SU-DHL-6 (cell line): ENCODE measurements at regions not wholly inside any gene's neighbourhood (a gene's known extent, or its start where the extent isn't known, plus 50 kb on each side); places are given as distances from the start of the nearest gene placed in this dataset.
A peak's percentile ranks its signal among the peaks of the same experiment; 100 is the strongest.
"Not testable (repeated sequence)": the region's sequence is repeated elsewhere in the genome, so short reads cannot be mapped to it uniquely, and the experiment has no call there.

Experiments
- H2AFZ ChIP-seq: fragments of 200-600 bp; sonication (generic); 2 replicates; pipeline ENCODE4 v1.6.1; 2014; ENCODE audit warnings: low read depth, mild to moderate bottlenecking, moderate library complexity, mixed read lengths, antibody characterized with exemption, low read length; ENCODE audit not compliant: severe bottlenecking
- H3F3A ChIP-seq: fragments of 200-600 bp; shearing (Covaris generic); 2 replicates; pipeline ENCODE4 v1.6.0; 2016; ENCODE audit warnings: antibody characterized with exemption, mild to moderate bottlenecking; ENCODE audit not compliant: insufficient read depth
- H3K27ac ChIP-seq: fragments of 200-600 bp; sonication (generic); 2 replicates; pipeline ENCODE4 v1.5.1; 2016; ENCODE audit warnings: low read depth, mild to moderate bottlenecking, low read length, moderate library complexity, mixed read lengths
- H3K27me3 ChIP-seq: fragments of 200-600 bp; sonication (generic), shearing (Covaris generic); 2 replicates; pipeline ENCODE4 v1.6.0; 2014; ENCODE audit warnings: mild to moderate bottlenecking, low read length
- H3K36me3 ChIP-seq: fragments of 200-600 bp; sonication (generic); 2 replicates; pipeline ENCODE4 v1.6.1; 2014; ENCODE audit warnings: mild to moderate bottlenecking, low read length, mixed read lengths
- H3K4me2 ChIP-seq: fragments of 300-600, 200-600 bp; shearing (Covaris generic), sonication (generic); 2 replicates; pipeline ENCODE4 v1.6.0; 2014; ENCODE audit warnings: low read length, low read depth, mild to moderate bottlenecking; ENCODE audit not compliant: poor library complexity, severe bottlenecking
- H3K4me3 ChIP-seq: fragments of 200-600 bp; sonication (generic); 2 replicates; pipeline ENCODE4 v1.5.1; 2014; ENCODE audit warnings: antibody characterized with exemption, low read length, mild to moderate bottlenecking, mixed read lengths; ENCODE audit not compliant: insufficient read depth, poor library complexity, severe bottlenecking
- H3K79me2 ChIP-seq: fragments of 200-600 bp; sonication (generic); 2 replicates; pipeline ENCODE4 v1.6.1; 2014; ENCODE audit warnings: mild to moderate bottlenecking, low read length, moderate library complexity; ENCODE audit not compliant: insufficient read depth
- H3K9ac ChIP-seq: fragments of 200-600 bp; sonication (generic); 2 replicates; pipeline ENCODE4 v1.7.0; 2014; ENCODE audit warnings: mild to moderate bottlenecking, low read length
- H3K9me2 ChIP-seq: fragments of 200-600 bp; sonication (generic); replicated peaks from 2 replicates; pipeline ENCODE4 v1.6.1; 2014; ENCODE audit warnings: low read length; ENCODE audit not compliant: insufficient read depth
- H3K9me3 ChIP-seq: fragments of 200-600 bp; sonication (generic); 2 replicates; pipeline ENCODE4 v1.6.1; 2014; ENCODE audit warnings: low read length, mixed read lengths; ENCODE audit not compliant: insufficient read depth
- H4K20me1 ChIP-seq: fragments of 200-600 bp; sonication (generic); 2 replicates; pipeline ENCODE4 v1.6.1; 2014; ENCODE audit warnings: low read depth, mild to moderate bottlenecking, antibody characterized with exemption, low read length, moderate library complexity, mixed read lengths
- EZH2phosphoT487 ChIP-seq: fragments of 200-600 bp; sonication (generic), shearing (Covaris generic); conservative IDR thresholded peaks from 2 replicates; pipeline ENCODE4 v1.6.1; 2018; ENCODE audit warnings: mild to moderate bottlenecking, antibody characterized with exemption, low read length, moderate library complexity, mixed read lengths
- TF ChIP-seq, protein P1 (sequence below): fragments of 200-600 bp; sonication (generic); IDR thresholded peaks from one replicate; pipeline ENCODE4 v1.5.1; 2017; ENCODE audit warnings: antibody characterized with exemption, mild to moderate bottlenecking, low read length, moderate library complexity; ENCODE audit not compliant: insufficient read depth, poor library complexity, severe bottlenecking

- no peak for TF ChIP-seq EZH2phosphoT487
- TF ChIP-seq, protein P1, sequence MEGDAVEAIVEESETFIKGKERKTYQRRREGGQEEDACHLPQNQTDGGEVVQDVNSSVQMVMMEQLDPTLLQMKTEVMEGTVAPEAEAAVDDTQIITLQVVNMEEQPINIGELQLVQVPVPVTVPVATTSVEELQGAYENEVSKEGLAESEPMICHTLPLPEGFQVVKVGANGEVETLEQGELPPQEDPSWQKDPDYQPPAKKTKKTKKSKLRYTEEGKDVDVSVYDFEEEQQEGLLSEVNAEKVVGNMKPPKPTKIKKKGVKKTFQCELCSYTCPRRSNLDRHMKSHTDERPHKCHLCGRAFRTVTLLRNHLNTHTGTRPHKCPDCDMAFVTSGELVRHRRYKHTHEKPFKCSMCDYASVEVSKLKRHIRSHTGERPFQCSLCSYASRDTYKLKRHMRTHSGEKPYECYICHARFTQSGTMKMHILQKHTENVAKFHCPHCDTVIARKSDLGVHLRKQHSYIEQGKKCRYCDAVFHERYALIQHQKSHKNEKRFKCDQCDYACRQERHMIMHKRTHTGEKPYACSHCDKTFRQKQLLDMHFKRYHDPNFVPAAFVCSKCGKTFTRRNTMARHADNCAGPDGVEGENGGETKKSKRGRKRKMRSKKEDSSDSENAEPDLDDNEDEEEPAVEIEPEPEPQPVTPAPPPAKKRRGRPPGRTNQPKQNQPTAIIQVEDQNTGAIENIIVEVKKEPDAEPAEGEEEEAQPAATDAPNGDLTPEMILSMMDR, result no peak
- Histone ChIP-seq H3K27me3 (no peaks in the 10 kb centered on the region), H3K4me2 (peak overlapping the region; percentile 80), H3K4me3 (peak overlapping the region; percentile 46), H3K36me3 (no peaks in the 10 kb centered on the region), H3K9me3 (no peaks in the 10 kb centered on the region), H3K9ac (peak overlapping the region; percentile 38; the same call in 1 of the 2 replicates), H4K20me1 (no peaks in the 10 kb centered on the region), H3F3A (no peaks in the 10 kb centered on the region), H2AFZ (peak overlapping the region; percentile 99), H3K9me2 (no peaks in the 10 kb centered on the region), H3K27ac (no peak overlapping the region), H3K79me2 (no peaks in the 10 kb centered on the region)
Measured at GRCh38 chr4:82284475-82284857, 89.3 kb downstream of the HNRNPD start.

- no peak overlapping the region for H3K4me2 ChIP-seq
- no peaks in the 10 kb centered on the region for H3K79me2 ChIP-seq
Measured at GRCh38 chr4:82282875-82283274, 90.9 kb downstream of the HNRNPD start.

DNA sequence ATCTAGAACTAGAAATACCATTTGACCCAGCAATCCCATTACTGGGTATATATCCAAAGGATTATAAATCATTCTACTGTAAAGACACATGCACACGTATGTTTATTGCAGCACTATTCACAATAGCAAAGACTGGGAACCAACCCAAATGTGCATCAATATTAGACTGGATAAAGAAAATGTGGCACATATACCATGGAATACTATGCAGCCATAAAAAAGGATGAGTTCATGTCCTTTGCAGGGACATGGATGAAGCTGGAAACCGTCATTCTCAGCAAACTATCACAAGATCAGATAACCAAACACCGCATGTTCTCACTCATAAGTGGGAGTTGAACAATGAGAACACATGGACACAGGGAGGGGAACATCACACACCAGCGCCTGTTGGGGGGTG lies 94.2 kb downstream of the HNRNPD start:
- H3K4me2 ChIP-seq, H3K9ac ChIP-seq, H3K27ac ChIP-seq, H3F3A ChIP-seq, H3K9me2 ChIP-seq, H4K20me1 ChIP-seq, H2AFZ ChIP-seq, H3K36me3 ChIP-seq, H3K79me2 ChIP-seq, H3K4me3 ChIP-seq, H3K9me3 ChIP-seq, H3K27me3 ChIP-seq: not testable (repeated sequence)

More at GRCh38 chr4:82282875-82283274, 90.9 kb downstream of the HNRNPD start:
- no peaks in the 10 kb centered on the region for H3K27me3 ChIP-seq
- H2AFZ ChIP-seq, result no peak overlapping the region
- H3K9me2 ChIP-seq, result no peaks in the 10 kb centered on the region
- TF ChIP-seq EZH2phosphoT487, result no peak
- TF ChIP-seq, protein P1, result no peak
- no peaks in the 10 kb centered on the region for H3K36me3 ChIP-seq
- no peaks in the 10 kb centered on the region for H3K9me3 ChIP-seq
- no peaks in the 10 kb centered on the region for H3F3A ChIP-seq
- H3K27ac ChIP-seq, result no peak overlapping the region
- H3K4me3 ChIP-seq, result no peak overlapping the region
- H4K20me1 ChIP-seq, result no peaks in the 10 kb centered on the region
- no peak overlapping the region for H3K9ac ChIP-seq

DNA sequence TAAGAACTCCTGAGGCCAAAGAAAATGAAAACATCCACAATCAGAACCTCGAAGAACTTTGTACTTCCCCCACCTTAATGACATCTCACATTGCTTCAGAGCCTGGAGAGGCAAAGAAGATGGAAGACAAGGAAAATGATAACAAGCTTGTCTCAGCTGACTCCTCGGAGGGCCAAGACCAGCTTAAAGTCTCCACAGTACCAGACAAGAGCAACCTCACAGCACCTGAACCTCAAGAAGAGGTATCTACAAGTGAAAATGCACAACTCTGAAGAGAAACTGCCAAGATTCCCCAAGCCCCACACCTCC lies 97.5 kb downstream of the HNRNPD start:
- no peak for TF ChIP-seq EZH2phosphoT487
- TF ChIP-seq, protein P1, result no peak
- H3K27me3 ChIP-seq, result no peaks in the 10 kb centered on the region
- H3K9me2 ChIP-seq, result no peaks in the 10 kb centered on the region
- H3F3A ChIP-seq, result no peaks in the 10 kb centered on the region
- H3K79me2 ChIP-seq, result no peaks in the 10 kb centered on the region
- H3K9me3 ChIP-seq, result no peaks in the 10 kb centered on the region
- H3K4me3 ChIP-seq, result no peak overlapping the region
- no peaks in the 10 kb centered on the region for H3K36me3 ChIP-seq
- no peak overlapping the region for H3K27ac ChIP-seq
- H2AFZ ChIP-seq, result no peak overlapping the region
- no peak overlapping the region for H3K9ac ChIP-seq
- H4K20me1 ChIP-seq, result no peaks in the 10 kb centered on the region
- no peak overlapping the region for H3K4me2 ChIP-seq
